GM10266 (cell line): ENCODE measurements at regions not wholly inside any gene's neighbourhood (a gene's known extent, or its start where the extent isn't known, plus 50 kb on each side); places are given as distances from the start of the nearest gene placed in this dataset.

Experiments
- DNase-seq: peaks from one replicate; pipeline ENCODE4 v3.0.0; 2012; ENCODE audit errors: extremely low spot score
- CTCF ChIP-seq: IDR thresholded peaks from 2 replicates; pipeline ENCODE4 v1.5.1; 2012; ENCODE audit warnings: mild to moderate bottlenecking, low read depth; ENCODE audit not compliant: control insufficient read depth, insufficient read depth; ENCODE audit errors: missing control alignments

DNA sequence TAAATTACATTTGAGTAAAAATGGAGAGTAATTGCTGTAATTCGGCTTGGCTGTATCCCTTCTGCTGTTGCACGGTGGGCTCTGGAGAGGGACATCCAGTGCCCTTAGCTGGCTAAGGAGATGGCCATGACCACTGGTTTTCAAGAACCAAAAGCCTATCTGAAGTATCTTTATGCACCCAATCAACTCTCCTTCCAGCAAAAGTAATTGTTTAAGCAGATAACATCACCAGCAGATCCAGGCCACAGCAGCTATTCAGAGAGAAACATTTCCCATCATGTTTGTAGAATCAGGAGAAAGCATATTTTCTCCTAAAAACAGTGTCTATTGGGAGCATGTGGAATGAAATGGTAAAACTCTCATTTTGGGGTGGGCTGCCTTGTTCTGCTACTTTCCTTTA is 514.5 kb upstream of the RGMA start:
- DNase-seq: no peak
- no peak for TF ChIP-seq CTCF

DNA sequence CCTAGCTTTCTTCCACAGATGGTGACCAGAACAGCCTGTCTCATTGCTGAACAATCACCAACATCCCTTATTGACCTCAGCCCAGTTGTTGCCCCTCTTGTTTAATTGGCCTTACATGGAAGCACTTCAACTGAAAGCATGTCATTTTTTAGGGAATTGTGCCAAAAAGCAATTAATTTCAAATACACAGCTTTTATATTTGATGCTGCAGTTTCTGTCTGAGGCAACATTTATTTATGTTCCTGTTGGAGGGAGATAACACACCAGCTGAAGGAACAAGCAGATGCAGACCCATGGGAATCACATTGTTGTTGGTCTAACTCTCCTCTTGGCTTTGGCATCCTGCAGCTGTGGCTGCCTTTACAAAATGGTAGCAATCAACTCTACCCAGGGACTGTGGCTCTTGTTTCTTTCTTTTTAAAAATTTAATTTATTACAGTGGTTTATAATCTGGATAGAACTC is 498.1 kb upstream of the RGMA start:
- no peak for DNase-seq
- TF ChIP-seq CTCF: no peak

- TF ChIP-seq CTCF: no peak
- no peak for DNase-seq
Measured at GRCh38 chr15:93585012-93585411, 496.0 kb upstream of the RGMA start.

DNA sequence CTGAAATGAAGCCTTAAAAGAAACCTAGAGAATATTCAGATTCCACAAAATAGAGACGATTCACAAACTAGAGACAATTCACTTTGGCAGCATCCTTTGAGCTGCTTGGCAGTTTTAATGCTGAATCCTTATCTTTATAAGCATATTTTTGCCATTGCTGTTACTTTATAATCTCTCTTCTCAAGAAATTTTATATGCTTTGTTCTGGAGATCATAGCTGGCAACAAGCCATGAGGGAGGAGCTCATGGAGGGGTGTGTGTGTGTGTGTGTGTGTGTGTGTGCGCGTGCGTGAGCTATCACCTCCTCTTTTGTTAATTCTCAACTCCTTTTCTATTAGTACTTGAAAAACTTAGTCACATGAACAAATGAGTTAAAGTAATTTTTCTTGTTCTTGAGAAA is 495.0 kb upstream of the RGMA start:
- no peak for TF ChIP-seq CTCF
- no peak for DNase-seq

- no peak for TF ChIP-seq CTCF
- DNase-seq: no peak
Measured at GRCh38 chr15:93583552-93583951, 494.5 kb upstream of the RGMA start.

GRCh38 chr15:93570527-93570926 is 481.5 kb upstream of the RGMA start:
- no peak for DNase-seq
- no peak for TF ChIP-seq CTCF

DNA sequence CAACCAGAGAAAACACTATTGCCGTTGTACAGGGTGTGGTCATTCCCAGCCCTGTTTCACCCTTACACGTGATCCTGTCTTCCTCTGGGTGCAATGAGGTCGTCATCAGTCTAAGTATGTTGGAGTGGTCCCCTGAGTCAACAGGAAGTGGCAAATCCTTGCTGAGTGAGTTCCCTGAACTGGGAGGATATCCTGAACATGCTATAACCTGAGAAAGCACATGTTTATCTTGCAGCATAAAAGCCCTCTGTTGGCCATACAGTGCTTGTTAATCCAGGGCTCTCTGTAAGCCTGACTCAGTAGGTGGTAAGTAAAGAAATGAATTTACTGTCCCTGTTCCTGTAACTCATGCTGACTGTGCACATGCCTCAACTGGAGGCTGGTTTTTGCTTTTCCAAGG is 477.8 kb upstream of the RGMA start:
- DNase-seq: no peak
- no peak for TF ChIP-seq CTCF
